Astrocyte of the cerebellum (primary cell): ENCODE measurements at regions not wholly inside any gene's neighbourhood (a gene's known extent, or its start where the extent isn't known, plus 50 kb on each side); places are given as distances from the start of the nearest gene placed in this dataset.

Experiments
- DNase-seq: peaks from one replicate; pipeline ENCODE4 v3.0.0-alpha.2; 2011; ENCODE audit warnings: low read depth
- H3K4me3 ChIP-seq: 2 replicates; pipeline ENCODE4 v1.5.1; 2011; ENCODE audit warnings: mild to moderate bottlenecking, low read depth, low read length, moderate library complexity
- CTCF ChIP-seq: IDR thresholded peaks from 2 replicates; pipeline ENCODE4 v1.5.1; 2012; ENCODE audit warnings: low read length, low read depth, moderate library complexity, mild to moderate bottlenecking; ENCODE audit errors: missing control alignments
- in situ Hi-C: cut with HindIII; loops from 2 replicates; pipeline ENCODE4 v1.10.0; 2017; ENCODE audit warnings: low sequenced_read_pairs

GRCh38 chrX:125778261-125778660 lies 387.8 kb downstream of the DCAF12L2 start:
- TF ChIP-seq CTCF, result no peak
- no peak overlapping the region for H3K4me3 ChIP-seq
- no peak for DNase-seq
- in situ Hi-C loops, result no loop called here

GRCh38 chrX:125782184-125782583 lies 383.9 kb downstream of the DCAF12L2 start:
- no peak for TF ChIP-seq CTCF
- H3K4me3 ChIP-seq, result no peak overlapping the region
- no peak for DNase-seq
- in situ Hi-C loops, result no loop called here

- DNase-seq, result no peak
- no peak overlapping the region for H3K4me3 ChIP-seq
- TF ChIP-seq CTCF, result no peak
- in situ Hi-C loops, result no loop called here
These were observed 379.8 kb downstream of the DCAF12L2 start for GRCh38 chrX:125786316-125786715.

- no peak overlapping the region for H3K4me3 ChIP-seq
- TF ChIP-seq CTCF, result no peak
- in situ Hi-C loops, result no loop called here
- DNase-seq, result no peak
These were observed 374.3 kb downstream of the DCAF12L2 start for GRCh38 chrX:125791787-125792186.

- H3K4me3 ChIP-seq, result no peak overlapping the region
- no peak for DNase-seq
- in situ Hi-C loops, result no loop called here
- no peak for TF ChIP-seq CTCF
These were observed 355.2 kb downstream of the DCAF12L2 start for GRCh38 chrX:125810856-125811255.

- no peak for TF ChIP-seq CTCF
- H3K4me3 ChIP-seq, result no peak overlapping the region
- DNase-seq, result no peak
- in situ Hi-C loops, result no loop called here
These were observed 340.0 kb downstream of the DCAF12L2 start for GRCh38 chrX:125826080-125826479.
